HepG2 (cell line): ENCODE measurements at regions not wholly inside any gene's neighbourhood (a gene's known extent, or its start where the extent isn't known, plus 50 kb on each side); places are given as distances from the start of the nearest gene placed in this dataset.

Source experiments
- ELF4 ChIP-seq: sonication (generic); formaldehyde crosslinking; IDR thresholded peaks from 2 replicates; pipeline ENCODE4 v1.5.0; 2020; ENCODE audit warnings: missing genetic modification reagents, mild to moderate bottlenecking, moderate library complexity, borderline replicate concordance
- SMARCC2 ChIP-seq: fragments of 450-650 bp; IDR thresholded peaks from 2 replicates; pipeline ENCODE4 v1.6.1; 2017; ENCODE audit warnings: antibody characterized with exemption, mild to moderate bottlenecking
- TCF7 ChIP-seq: sonication (generic); IDR thresholded peaks from 2 replicates; pipeline ENCODE4 v1.6.1; 2016; ENCODE audit warnings: antibody characterized with exemption, low read depth
- TF ChIP-seq, protein P1 (sequence below): sonication (generic); formaldehyde crosslinking; IDR thresholded peaks from 2 replicates; pipeline ENCODE4 v1.4.0; 2020; ENCODE audit warnings: missing genetic modification reagents, borderline replicate concordance
- TF ChIP-seq, protein P2 (sequence below): sonication (generic); formaldehyde crosslinking; IDR thresholded peaks from 2 replicates; pipeline ENCODE4 v1.5.0; 2020; ENCODE audit warnings: mild to moderate bottlenecking, missing genetic modification reagents, moderate library complexity
- TF ChIP-seq, protein P3 (sequence below): sonication (generic); formaldehyde crosslinking; IDR thresholded peaks from 2 replicates; pipeline ENCODE4 v1.4.0; 2020; ENCODE audit warnings: missing genetic modification reagents

DNA sequence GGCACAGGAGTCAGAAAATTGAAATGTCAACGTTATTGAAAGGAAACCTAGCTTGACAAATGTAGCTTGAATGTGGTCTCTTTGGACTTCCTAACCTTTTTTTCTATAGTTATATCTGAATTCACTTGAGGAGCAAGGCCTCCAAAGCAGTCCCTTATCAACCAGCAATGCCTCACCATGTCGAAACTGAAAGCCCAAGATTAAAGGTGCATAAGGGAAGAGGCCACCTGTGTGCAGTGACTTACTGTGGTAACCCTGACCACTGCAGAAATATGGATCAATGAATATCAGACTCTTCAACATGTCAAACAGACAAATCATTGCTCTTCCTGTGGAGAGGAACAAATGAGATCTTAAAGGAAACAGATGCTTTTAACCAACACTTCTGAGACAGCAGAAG lies 95.0 kb upstream of the GIMD1 start:
- TF ChIP-seq, protein P1, sequence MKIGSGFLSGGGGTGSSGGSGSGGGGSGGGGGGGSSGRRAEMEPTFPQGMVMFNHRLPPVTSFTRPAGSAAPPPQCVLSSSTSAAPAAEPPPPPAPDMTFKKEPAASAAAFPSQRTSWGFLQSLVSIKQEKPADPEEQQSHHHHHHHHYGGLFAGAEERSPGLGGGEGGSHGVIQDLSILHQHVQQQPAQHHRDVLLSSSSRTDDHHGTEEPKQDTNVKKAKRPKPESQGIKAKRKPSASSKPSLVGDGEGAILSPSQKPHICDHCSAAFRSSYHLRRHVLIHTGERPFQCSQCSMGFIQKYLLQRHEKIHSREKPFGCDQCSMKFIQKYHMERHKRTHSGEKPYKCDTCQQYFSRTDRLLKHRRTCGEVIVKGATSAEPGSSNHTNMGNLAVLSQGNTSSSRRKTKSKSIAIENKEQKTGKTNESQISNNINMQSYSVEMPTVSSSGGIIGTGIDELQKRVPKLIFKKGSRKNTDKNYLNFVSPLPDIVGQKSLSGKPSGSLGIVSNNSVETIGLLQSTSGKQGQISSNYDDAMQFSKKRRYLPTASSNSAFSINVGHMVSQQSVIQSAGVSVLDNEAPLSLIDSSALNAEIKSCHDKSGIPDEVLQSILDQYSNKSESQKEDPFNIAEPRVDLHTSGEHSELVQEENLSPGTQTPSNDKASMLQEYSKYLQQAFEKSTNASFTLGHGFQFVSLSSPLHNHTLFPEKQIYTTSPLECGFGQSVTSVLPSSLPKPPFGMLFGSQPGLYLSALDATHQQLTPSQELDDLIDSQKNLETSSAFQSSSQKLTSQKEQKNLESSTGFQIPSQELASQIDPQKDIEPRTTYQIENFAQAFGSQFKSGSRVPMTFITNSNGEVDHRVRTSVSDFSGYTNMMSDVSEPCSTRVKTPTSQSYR (CRISPR knock-in tag): no peak
- TF ChIP-seq, protein P2, sequence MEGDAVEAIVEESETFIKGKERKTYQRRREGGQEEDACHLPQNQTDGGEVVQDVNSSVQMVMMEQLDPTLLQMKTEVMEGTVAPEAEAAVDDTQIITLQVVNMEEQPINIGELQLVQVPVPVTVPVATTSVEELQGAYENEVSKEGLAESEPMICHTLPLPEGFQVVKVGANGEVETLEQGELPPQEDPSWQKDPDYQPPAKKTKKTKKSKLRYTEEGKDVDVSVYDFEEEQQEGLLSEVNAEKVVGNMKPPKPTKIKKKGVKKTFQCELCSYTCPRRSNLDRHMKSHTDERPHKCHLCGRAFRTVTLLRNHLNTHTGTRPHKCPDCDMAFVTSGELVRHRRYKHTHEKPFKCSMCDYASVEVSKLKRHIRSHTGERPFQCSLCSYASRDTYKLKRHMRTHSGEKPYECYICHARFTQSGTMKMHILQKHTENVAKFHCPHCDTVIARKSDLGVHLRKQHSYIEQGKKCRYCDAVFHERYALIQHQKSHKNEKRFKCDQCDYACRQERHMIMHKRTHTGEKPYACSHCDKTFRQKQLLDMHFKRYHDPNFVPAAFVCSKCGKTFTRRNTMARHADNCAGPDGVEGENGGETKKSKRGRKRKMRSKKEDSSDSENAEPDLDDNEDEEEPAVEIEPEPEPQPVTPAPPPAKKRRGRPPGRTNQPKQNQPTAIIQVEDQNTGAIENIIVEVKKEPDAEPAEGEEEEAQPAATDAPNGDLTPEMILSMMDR (CRISPR knock-in tag): no peak
- TF ChIP-seq, protein P3, sequence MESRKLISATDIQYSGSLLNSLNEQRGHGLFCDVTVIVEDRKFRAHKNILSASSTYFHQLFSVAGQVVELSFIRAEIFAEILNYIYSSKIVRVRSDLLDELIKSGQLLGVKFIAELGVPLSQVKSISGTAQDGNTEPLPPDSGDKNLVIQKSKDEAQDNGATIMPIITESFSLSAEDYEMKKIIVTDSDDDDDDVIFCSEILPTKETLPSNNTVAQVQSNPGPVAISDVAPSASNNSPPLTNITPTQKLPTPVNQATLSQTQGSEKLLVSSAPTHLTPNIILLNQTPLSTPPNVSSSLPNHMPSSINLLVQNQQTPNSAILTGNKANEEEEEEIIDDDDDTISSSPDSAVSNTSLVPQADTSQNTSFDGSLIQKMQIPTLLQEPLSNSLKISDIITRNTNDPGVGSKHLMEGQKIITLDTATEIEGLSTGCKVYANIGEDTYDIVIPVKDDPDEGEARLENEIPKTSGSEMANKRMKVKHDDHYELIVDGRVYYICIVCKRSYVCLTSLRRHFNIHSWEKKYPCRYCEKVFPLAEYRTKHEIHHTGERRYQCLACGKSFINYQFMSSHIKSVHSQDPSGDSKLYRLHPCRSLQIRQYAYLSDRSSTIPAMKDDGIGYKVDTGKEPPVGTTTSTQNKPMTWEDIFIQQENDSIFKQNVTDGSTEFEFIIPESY (CRISPR knock-in tag): no peak
- no peak for TF ChIP-seq TCF7
- no peak for TF ChIP-seq SMARCC2
- no peak for TF ChIP-seq ELF4
